ENCODE measurements at regions not wholly inside any gene's neighbourhood (a gene's known extent, or its start where the extent isn't known, plus 50 kb on each side); places are given as distances from the start of the nearest gene placed in this dataset.

DNA sequence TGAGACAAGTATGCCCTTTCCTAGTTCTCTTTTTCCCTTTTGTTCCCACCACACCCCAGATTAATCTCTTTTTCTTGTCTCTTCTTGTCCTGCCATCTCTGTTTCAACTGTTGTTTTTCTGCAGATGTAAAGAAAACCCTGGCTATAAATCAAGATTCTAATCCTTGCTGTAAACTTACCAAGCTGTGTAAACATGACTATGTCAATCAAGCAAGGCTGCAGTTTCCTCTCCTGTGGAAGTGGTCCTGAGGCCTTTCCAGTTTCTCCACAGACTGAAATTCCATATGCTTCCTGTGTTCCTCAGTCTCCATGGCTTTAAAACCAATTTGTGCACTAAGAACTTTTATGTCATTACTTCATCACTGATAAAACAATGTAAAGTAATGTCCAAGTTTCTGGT, 288.8 kb upstream of the PIK3C3 start:
- Histone ChIP-seq H3K4me3 (IDR thresholded peaks at IDR 0.05; ENCODE audit: insufficient read depth, low read depth, low read length) (no peak overlapping the region), H3K4me1 (ENCODE audit: low read depth, poor library complexity, severe bottlenecking) (no peaks in the 10 kb centered on the region), H3K27ac (no peak overlapping the region), H3K4me2 (no peak overlapping the region), H2AFZ (ENCODE audit: low read depth) (no peak overlapping the region), H3K9ac (no peak overlapping the region), H3K27me3 (ENCODE audit: insufficient read depth, low read depth) (no peaks in the 10 kb centered on the region), H3K79me2 (ENCODE audit: insufficient read depth, low read depth) (no peaks in the 10 kb centered on the region), H4K20me1 (ENCODE audit: insufficient read depth) (no peaks in the 10 kb centered on the region), H3K36me3 (ENCODE audit: insufficient read depth) (no peaks in the 10 kb centered on the region)
- TF ChIP-seq, protein P1, sequence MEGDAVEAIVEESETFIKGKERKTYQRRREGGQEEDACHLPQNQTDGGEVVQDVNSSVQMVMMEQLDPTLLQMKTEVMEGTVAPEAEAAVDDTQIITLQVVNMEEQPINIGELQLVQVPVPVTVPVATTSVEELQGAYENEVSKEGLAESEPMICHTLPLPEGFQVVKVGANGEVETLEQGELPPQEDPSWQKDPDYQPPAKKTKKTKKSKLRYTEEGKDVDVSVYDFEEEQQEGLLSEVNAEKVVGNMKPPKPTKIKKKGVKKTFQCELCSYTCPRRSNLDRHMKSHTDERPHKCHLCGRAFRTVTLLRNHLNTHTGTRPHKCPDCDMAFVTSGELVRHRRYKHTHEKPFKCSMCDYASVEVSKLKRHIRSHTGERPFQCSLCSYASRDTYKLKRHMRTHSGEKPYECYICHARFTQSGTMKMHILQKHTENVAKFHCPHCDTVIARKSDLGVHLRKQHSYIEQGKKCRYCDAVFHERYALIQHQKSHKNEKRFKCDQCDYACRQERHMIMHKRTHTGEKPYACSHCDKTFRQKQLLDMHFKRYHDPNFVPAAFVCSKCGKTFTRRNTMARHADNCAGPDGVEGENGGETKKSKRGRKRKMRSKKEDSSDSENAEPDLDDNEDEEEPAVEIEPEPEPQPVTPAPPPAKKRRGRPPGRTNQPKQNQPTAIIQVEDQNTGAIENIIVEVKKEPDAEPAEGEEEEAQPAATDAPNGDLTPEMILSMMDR (conservative IDR thresholded peaks at IDR 0.05; ENCODE audit: low read depth, low read length): no peak

DNA sequence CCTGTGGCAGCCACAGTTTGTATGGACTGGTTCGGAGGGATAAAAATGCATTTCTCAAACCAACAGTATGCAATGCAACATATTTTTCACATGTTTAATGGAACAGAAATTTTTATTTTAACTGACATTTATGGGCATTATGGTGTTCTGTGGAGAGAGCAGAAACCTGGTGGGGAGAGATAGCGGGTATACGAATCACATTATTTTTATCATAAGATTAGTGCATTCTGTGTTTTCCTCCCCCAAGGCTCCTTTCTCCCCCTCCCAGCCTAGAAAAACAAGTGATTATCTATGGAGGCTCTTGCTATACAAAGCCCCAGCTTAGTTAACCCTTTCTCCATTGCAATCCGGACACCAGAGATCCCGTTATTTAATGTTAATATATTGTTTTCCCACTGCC, 289.8 kb upstream of the PIK3C3 start:
- Histone ChIP-seq H3K4me3 (IDR thresholded peaks at IDR 0.05; ENCODE audit: insufficient read depth, low read depth, low read length) (no peak overlapping the region), H3K4me2 (no peak overlapping the region), H3K79me2 (ENCODE audit: insufficient read depth, low read depth) (no peaks in the 10 kb centered on the region), H4K20me1 (ENCODE audit: insufficient read depth) (no peaks in the 10 kb centered on the region), H3K4me1 (ENCODE audit: low read depth, poor library complexity, severe bottlenecking) (no peaks in the 10 kb centered on the region), H3K27me3 (ENCODE audit: insufficient read depth, low read depth) (no peaks in the 10 kb centered on the region), H3K36me3 (ENCODE audit: insufficient read depth) (no peaks in the 10 kb centered on the region), H3K27ac (no peak overlapping the region), H3K9ac (no peak overlapping the region), H2AFZ (ENCODE audit: low read depth) (no peak overlapping the region)
- TF ChIP-seq, protein P1 (conservative IDR thresholded peaks at IDR 0.05; ENCODE audit: low read depth, low read length): no peak

DNA sequence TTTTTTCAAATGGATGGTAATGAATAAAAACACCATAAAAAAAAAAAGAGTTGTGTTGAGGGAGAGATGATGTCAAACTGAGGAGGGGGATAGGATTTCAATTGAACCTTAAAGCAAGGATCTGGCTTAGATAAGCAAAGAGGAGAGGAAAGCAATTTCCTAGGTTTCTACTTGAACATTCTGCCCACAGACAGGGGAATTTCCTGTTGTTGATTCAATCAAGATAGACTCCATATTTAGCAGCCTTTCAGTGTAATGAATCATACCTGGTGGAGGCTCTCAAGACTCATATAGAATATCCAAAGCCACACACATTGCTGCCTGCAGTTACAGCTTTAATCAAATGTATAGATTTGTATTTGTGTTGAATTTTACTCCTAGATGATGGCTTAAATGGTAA, 294.4 kb upstream of the PIK3C3 start:
- H3K27me3 ChIP-seq (ENCODE audit: insufficient read depth, low read depth): no peaks in the 10 kb centered on the region
- no peaks in the 10 kb centered on the region for H4K20me1 ChIP-seq (ENCODE audit: insufficient read depth)
- no peak overlapping the region for H3K4me2 ChIP-seq
- TF ChIP-seq, protein P1 (conservative IDR thresholded peaks at IDR 0.05; ENCODE audit: low read depth, low read length): no peak
- H3K27ac ChIP-seq: no peak overlapping the region
- H3K4me1 ChIP-seq (ENCODE audit: low read depth, poor library complexity, severe bottlenecking): no peaks in the 10 kb centered on the region
- H3K36me3 ChIP-seq (ENCODE audit: insufficient read depth): no peaks in the 10 kb centered on the region
- 0 out of 2 replicates have a peak overlapping the region, but pooled peaks have one; percentile 7 for H2AFZ ChIP-seq (ENCODE audit: low read depth)
- no peak overlapping the region for H3K4me3 ChIP-seq (IDR thresholded peaks at IDR 0.05; ENCODE audit: insufficient read depth, low read depth, low read length)
- H3K9ac ChIP-seq: no peak overlapping the region
- H3K79me2 ChIP-seq (ENCODE audit: insufficient read depth, low read depth): no peaks in the 10 kb centered on the region

DNA sequence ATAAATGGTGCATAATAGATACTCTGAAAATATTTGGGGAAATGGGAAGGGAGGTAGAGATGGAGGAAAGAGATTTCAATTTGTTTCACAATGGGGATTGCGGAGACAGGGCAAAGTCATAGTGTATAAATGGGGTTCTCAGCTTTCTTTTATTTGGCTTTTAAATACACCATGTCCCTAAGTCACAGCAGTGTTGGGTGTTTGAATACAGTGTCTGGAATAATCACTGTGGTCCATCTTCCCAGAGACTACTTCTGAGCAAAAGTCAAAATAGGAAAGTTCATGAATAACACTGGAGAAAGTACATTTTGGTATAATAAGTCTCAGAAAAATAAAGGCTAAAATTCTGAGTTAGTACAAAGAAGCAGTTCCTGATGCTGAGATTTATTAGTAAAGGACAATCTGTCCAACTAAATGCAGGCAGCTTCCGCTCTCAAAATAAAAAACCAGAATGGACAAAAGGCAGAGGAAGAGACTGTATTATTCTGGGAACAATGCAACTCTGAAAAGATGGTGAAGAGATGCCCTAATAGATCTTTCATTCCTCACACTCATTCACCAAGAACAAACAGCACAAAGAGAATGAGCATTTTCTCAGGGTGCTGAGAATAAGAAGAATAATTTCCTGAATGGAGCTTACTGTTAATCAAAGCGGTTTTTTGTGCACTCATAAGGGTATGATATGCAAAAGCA, 295.4 kb upstream of the PIK3C3 start:
- Histone ChIP-seq H3K9ac (no peak overlapping the region), H3K36me3 (ENCODE audit: insufficient read depth) (no peaks in the 10 kb centered on the region), H4K20me1 (ENCODE audit: insufficient read depth) (no peaks in the 10 kb centered on the region), H3K27me3 (ENCODE audit: insufficient read depth, low read depth) (no peaks in the 10 kb centered on the region), H3K27ac (no peak overlapping the region), H3K4me1 (ENCODE audit: low read depth, poor library complexity, severe bottlenecking) (no peaks in the 10 kb centered on the region), H2AFZ (ENCODE audit: low read depth) (no peak overlapping the region), H3K4me3 (IDR thresholded peaks at IDR 0.05; ENCODE audit: insufficient read depth, low read depth, low read length) (no peak overlapping the region), H3K4me2 (no peak overlapping the region), H3K79me2 (ENCODE audit: insufficient read depth, low read depth) (no peaks in the 10 kb centered on the region)
- TF ChIP-seq, protein P1 (conservative IDR thresholded peaks at IDR 0.05; ENCODE audit: low read depth, low read length): no peak
